DND-41 (cell line): ENCODE measurements at regions not wholly inside any gene's neighbourhood (a gene's known extent, or its start where the extent isn't known, plus 50 kb on each side); places are given as distances from the start of the nearest gene placed in this dataset.
A peak's percentile ranks its signal among the peaks of the same experiment; 100 is the strongest.

Experiments
- ATAC-seq: fragments of 200-7000 bp; cut with Tn5 transposase; 3 replicates; pipeline ENCODE4 v1.9.1; 2021; ENCODE audit warnings: low read depth; ENCODE audit not compliant: insufficient read depth
- DNase-seq: peaks from one replicate; pipeline ENCODE4 v3.0.0-alpha.2; 2020
- H2AFZ ChIP-seq: 2 replicates; pipeline ENCODE4 v1.6.0; 2012; ENCODE audit warnings: low read depth, low read length
- H3K27ac ChIP-seq: 2 replicates; pipeline ENCODE4 v1.5.1; 2012; ENCODE audit warnings: low read length, inconsistent platforms
- H3K27me3 ChIP-seq: fragments of 200-600 bp; sonication (generic); 2 replicates; pipeline ENCODE4 v1.6.0; 2012; ENCODE audit warnings: low read length, mild to moderate bottlenecking, inconsistent platforms; ENCODE audit not compliant: insufficient read depth, poor library complexity
- H3K36me3 ChIP-seq: 2 replicates; pipeline ENCODE4 v1.5.1; 2012; ENCODE audit warnings: low read length, inconsistent platforms; ENCODE audit not compliant: insufficient read depth
- H3K4me1 ChIP-seq: 2 replicates; pipeline ENCODE4 v1.5.1; 2012; ENCODE audit warnings: mild to moderate bottlenecking, low read length; ENCODE audit not compliant: insufficient read depth
- H3K4me2 ChIP-seq: 2 replicates; pipeline ENCODE4 v1.6.0; 2012; ENCODE audit warnings: mild to moderate bottlenecking, moderate library complexity, low read length, inconsistent platforms; ENCODE audit not compliant: insufficient read depth
- H3K4me3 ChIP-seq, 2 experiments: fragments of 200-600 bp in 1 of 2; shearing (Covaris generic) in 1 of 2; 2 replicates each; pipeline ENCODE4 v1.5.1; 2012 to 2016; ENCODE audit warnings: inconsistent platforms in 2 of 2, low read length in 2 of 2, mild to moderate bottlenecking in 2 of 2, low read depth in 1 of 2, moderate library complexity in 1 of 2
- H3K79me2 ChIP-seq: 2 replicates; pipeline ENCODE4 v1.6.0; 2012; ENCODE audit warnings: low read length, inconsistent platforms; ENCODE audit not compliant: insufficient read depth
- H3K9ac ChIP-seq: 2 replicates; pipeline ENCODE4 v1.6.0; 2012; ENCODE audit warnings: low read depth, mild to moderate bottlenecking, inconsistent platforms, low read length, moderate library complexity
- H3K9me3 ChIP-seq: 2 replicates; pipeline ENCODE4 v1.5.1; 2012; ENCODE audit warnings: low read length, moderate library complexity, mild to moderate bottlenecking, inconsistent platforms; ENCODE audit not compliant: insufficient read depth, severe bottlenecking
- H4K20me1 ChIP-seq: 2 replicates; pipeline ENCODE4 v1.6.0; 2012; ENCODE audit warnings: low read length; ENCODE audit not compliant: insufficient read depth
- EZH2 ChIP-seq: IDR thresholded peaks from 3 replicates; pipeline ENCODE4 v1.6.1; 2012; ENCODE audit warnings: borderline replicate concordance, low read depth, mild to moderate bottlenecking, moderate library complexity, low read length, inconsistent platforms; ENCODE audit not compliant: severe bottlenecking
- TF ChIP-seq, protein P1 (sequence below): IDR thresholded peaks from 2 replicates; pipeline ENCODE4 v1.5.1; 2012; ENCODE audit warnings: borderline replicate concordance, low read length, moderate library complexity, mild to moderate bottlenecking; ENCODE audit not compliant: poor library complexity, severe bottlenecking; ENCODE audit errors: extremely low read depth

DNA sequence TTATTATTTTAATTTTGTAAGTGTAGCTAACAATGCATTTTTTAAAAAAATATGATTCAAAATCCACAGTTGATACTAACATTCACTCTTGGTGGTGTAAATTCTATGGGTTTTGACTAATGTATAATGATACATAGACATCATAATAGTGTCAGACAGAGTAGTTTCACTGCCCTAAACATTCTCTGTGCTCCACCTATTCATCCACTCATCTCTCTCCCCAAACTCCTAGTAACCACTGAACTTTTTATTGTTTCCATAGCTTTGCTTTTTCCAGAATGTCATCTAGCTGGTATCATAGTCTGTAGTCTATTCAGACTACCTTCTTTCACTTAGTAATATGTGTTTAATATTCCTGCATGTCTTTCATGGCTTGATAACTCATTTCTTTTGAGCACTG, 194.0 kb upstream of the NLGN4Y start:
- H3K36me3 ChIP-seq = no peaks in the 10 kb centered on the region
- no peaks in the 10 kb centered on the region for H3K27me3 ChIP-seq
- H3K79me2 ChIP-seq = no peaks in the 10 kb centered on the region
- DNase-seq (no peak), ATAC-seq (no peak)
- H3K4me3 ChIP-seq = no peak overlapping the region
- H3K4me2 ChIP-seq = no peak overlapping the region
- no peak overlapping the region for H2AFZ ChIP-seq
- no peak for TF ChIP-seq EZH2
- TF ChIP-seq, protein P1, sequence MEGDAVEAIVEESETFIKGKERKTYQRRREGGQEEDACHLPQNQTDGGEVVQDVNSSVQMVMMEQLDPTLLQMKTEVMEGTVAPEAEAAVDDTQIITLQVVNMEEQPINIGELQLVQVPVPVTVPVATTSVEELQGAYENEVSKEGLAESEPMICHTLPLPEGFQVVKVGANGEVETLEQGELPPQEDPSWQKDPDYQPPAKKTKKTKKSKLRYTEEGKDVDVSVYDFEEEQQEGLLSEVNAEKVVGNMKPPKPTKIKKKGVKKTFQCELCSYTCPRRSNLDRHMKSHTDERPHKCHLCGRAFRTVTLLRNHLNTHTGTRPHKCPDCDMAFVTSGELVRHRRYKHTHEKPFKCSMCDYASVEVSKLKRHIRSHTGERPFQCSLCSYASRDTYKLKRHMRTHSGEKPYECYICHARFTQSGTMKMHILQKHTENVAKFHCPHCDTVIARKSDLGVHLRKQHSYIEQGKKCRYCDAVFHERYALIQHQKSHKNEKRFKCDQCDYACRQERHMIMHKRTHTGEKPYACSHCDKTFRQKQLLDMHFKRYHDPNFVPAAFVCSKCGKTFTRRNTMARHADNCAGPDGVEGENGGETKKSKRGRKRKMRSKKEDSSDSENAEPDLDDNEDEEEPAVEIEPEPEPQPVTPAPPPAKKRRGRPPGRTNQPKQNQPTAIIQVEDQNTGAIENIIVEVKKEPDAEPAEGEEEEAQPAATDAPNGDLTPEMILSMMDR = no peak
- H3K4me1 ChIP-seq = peaks cover 30% of the 10 kb centered on the region
- no peaks in the 10 kb centered on the region for H4K20me1 ChIP-seq
- H3K9me3 ChIP-seq = no peaks in the 10 kb centered on the region
- H3K27ac ChIP-seq = no peak overlapping the region
- no peak overlapping the region for H3K9ac ChIP-seq

DNA sequence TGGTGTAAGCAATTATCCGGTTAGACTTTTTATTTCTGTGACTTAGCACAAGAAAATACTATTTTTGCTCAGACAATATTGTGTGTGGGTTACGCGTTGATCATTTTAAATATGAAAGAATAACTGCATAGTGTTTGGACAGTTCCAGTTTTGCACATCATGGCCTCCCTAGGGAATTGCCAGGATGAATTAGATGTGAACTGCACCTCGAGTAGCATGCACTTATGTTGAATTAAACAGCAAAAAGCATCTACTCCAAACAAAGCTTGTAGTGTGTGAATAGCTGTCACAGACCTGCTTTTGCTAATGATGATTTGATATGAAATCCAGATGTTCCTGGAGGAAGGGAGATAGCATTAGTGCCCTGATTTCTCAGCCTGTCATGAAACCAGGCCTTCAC, 184.8 kb upstream of the NLGN4Y start:
- Histone ChIP-seq H3K9ac (no peak overlapping the region), H4K20me1 (no peaks in the 10 kb centered on the region), H3K4me1 (peaks cover 30% of the 10 kb centered on the region), H3K79me2 (no peaks in the 10 kb centered on the region), H3K9me3 (no peaks in the 10 kb centered on the region), H2AFZ (peak overlapping the region; percentile 69), H3K4me2 (peak overlapping the region; percentile 59; the same call in 1 of the 2 replicates), H3K4me3 (no peak overlapping the region), H3K36me3 (no peaks in the 10 kb centered on the region), H3K27ac (peak overlapping the region; percentile 84), H3K27me3 (no peaks in the 10 kb centered on the region)
- ATAC-seq (no peak), DNase-seq (no peak)
- TF ChIP-seq EZH2 = no peak
- TF ChIP-seq, protein P1 = no peak

DNA sequence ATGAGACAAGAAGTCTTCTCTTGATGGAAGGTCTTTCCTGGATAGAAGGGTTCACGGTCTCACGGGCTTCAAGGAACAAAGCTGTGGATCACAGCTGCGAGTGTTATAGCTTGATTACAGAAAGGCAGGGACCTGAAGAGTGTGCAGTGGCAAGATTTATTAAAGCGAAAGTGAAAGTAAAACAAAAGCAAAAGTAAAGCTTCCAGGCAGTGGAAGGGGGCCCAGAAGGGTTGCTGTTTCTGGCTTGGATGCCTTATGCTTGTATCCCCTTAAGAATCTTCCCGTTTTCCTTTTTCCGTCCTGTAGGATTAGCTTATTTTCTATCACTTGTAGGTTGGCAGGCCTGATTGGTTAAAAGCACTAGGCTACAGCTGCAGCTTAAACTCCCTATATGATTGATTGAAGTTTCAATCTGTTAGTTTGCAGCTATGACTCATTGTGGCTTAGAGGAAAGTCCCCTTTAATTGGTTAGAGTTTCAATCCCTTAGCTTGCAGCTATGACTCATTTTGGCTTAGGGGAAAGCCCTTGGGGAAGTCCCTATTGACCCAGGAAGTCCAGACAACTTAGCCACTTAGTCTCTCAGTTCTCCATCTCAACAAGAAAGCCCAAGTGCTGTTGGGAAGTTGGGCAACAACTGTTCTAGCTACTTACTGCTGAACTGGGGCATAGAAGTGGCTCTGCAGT, 183.7 kb upstream of the NLGN4Y start:
- no peaks in the 10 kb centered on the region for H3K36me3 ChIP-seq
- H4K20me1 ChIP-seq = no peaks in the 10 kb centered on the region
- DNase-seq (peak; percentile 45), ATAC-seq (peak; percentile 86)
- peak overlapping the region; percentile 59 for H3K4me2 ChIP-seq
- peak overlapping the region; percentile 69 for H2AFZ ChIP-seq
- H3K27me3 ChIP-seq = no peaks in the 10 kb centered on the region
- TF ChIP-seq, protein P1 = no peak
- TF ChIP-seq EZH2 = no peak
- peak overlapping the region in 1 of 2 experiments; percentile 51; a peak in 2 of 4 replicates for H3K4me3 ChIP-seq
- peak overlapping the region; percentile 84 for H3K27ac ChIP-seq
- H3K4me1 ChIP-seq = peaks cover 38% of the 10 kb centered on the region
- peak overlapping the region; percentile 29 for H3K9ac ChIP-seq
- H3K9me3 ChIP-seq = no peaks in the 10 kb centered on the region
- no peaks in the 10 kb centered on the region for H3K79me2 ChIP-seq
